ENCODE measurements at regions not wholly inside any gene's neighbourhood (a gene's known extent, or its start where the extent isn't known, plus 50 kb on each side); places are given as distances from the start of the nearest gene placed in this dataset.
A peak's percentile ranks its signal among the peaks of the same experiment; 100 is the strongest.
"Not testable (repeated sequence)": the region's sequence is repeated elsewhere in the genome, so short reads cannot be mapped to it uniquely, and the experiment has no call there.

GRCh38 chr4:8991449-8991848 lies 119.8 kb upstream of the HMX1 start:
- DNase-seq; H3K4me1 ChIP-seq (ENCODE audit: control insufficient read depth in 3 of 3, insufficient read depth in 2 of 3, low read depth in 1 of 3, low read length in 2 of 3); H3K27ac ChIP-seq (ENCODE audit: low read depth in 1 of 3, low read length in 2 of 3); H3K9me3 ChIP-seq (ENCODE audit: control insufficient read depth in 2 of 2, insufficient read depth in 1 of 2, low read depth in 1 of 2, low read length in 1 of 2); H3K4me3 ChIP-seq (ENCODE audit: low read depth in 1 of 3, low read length in 3 of 3); H3K27me3 ChIP-seq (ENCODE audit: control insufficient read depth in 3 of 3, insufficient read depth in 3 of 3, low read length in 3 of 3); H3K36me3 ChIP-seq (ENCODE audit: control insufficient read depth in 3 of 3, insufficient read depth in 2 of 3, low read depth in 1 of 3, low read length in 3 of 3); FAIRE-seq: not testable (repeated sequence)

- 88 to 92% (median 89%) methylated on average over 15 to 17 of the region's 18 CpGs for WGBS, 3 donors
- not testable (repeated sequence) for H3K4me1 ChIP-seq (ENCODE audit: control insufficient read depth in 3 of 3, insufficient read depth in 2 of 3, low read depth in 1 of 3, low read length in 2 of 3); DNase-seq; FAIRE-seq; H3K9me3 ChIP-seq (ENCODE audit: control insufficient read depth in 2 of 2, insufficient read depth in 1 of 2, low read depth in 1 of 2, low read length in 1 of 2); H3K27ac ChIP-seq (ENCODE audit: low read depth in 1 of 3, low read length in 2 of 3); H3K27me3 ChIP-seq (ENCODE audit: control insufficient read depth in 3 of 3, insufficient read depth in 3 of 3, low read length in 3 of 3); H3K4me3 ChIP-seq (ENCODE audit: low read depth in 1 of 3, low read length in 3 of 3); H3K36me3 ChIP-seq (ENCODE audit: control insufficient read depth in 3 of 3, insufficient read depth in 2 of 3, low read depth in 1 of 3, low read length in 3 of 3)
Measured at GRCh38 chr4:8990341-8990740, 118.7 kb upstream of the HMX1 start.

- not testable (repeated sequence) for H3K9me3 ChIP-seq (ENCODE audit: control insufficient read depth in 2 of 2, insufficient read depth in 1 of 2, low read depth in 1 of 2, low read length in 1 of 2); H3K36me3 ChIP-seq (ENCODE audit: control insufficient read depth in 3 of 3, insufficient read depth in 2 of 3, low read depth in 1 of 3, low read length in 3 of 3); H3K4me1 ChIP-seq (ENCODE audit: control insufficient read depth in 3 of 3, insufficient read depth in 2 of 3, low read depth in 1 of 3, low read length in 2 of 3); H3K27me3 ChIP-seq (ENCODE audit: control insufficient read depth in 3 of 3, insufficient read depth in 3 of 3, low read length in 3 of 3); DNase-seq; FAIRE-seq; H3K27ac ChIP-seq (ENCODE audit: low read depth in 1 of 3, low read length in 2 of 3); H3K4me3 ChIP-seq (ENCODE audit: low read depth in 1 of 3, low read length in 3 of 3)
- WGBS, 3 donors, result 91 to 93% (median 91%) methylated on average over 15 of the region's 15 CpGs
Measured at GRCh38 chr4:8985786-8986185, 114.1 kb upstream of the HMX1 start.

- H3K27me3 ChIP-seq (ENCODE audit: control insufficient read depth in 3 of 3, insufficient read depth in 3 of 3, low read length in 3 of 3); H3K36me3 ChIP-seq (ENCODE audit: control insufficient read depth in 3 of 3, insufficient read depth in 2 of 3, low read depth in 1 of 3, low read length in 3 of 3); H3K27ac ChIP-seq (ENCODE audit: low read depth in 1 of 3, low read length in 2 of 3); H3K4me1 ChIP-seq (ENCODE audit: control insufficient read depth in 3 of 3, insufficient read depth in 2 of 3, low read depth in 1 of 3, low read length in 2 of 3); H3K4me3 ChIP-seq (ENCODE audit: low read depth in 1 of 3, low read length in 3 of 3); H3K9me3 ChIP-seq (ENCODE audit: control insufficient read depth in 2 of 2, insufficient read depth in 1 of 2, low read depth in 1 of 2, low read length in 1 of 2); FAIRE-seq; DNase-seq: not testable (repeated sequence)
- WGBS, 3 donors, result 63 to 83% (median 65%) methylated on average over 11 of the region's 11 CpGs
Measured at GRCh38 chr4:8984641-8985040, 113.0 kb upstream of the HMX1 start.

- not testable (repeated sequence) for H3K27ac ChIP-seq (ENCODE audit: low read depth in 1 of 3, low read length in 2 of 3); H3K27me3 ChIP-seq (ENCODE audit: control insufficient read depth in 3 of 3, insufficient read depth in 3 of 3, low read length in 3 of 3); DNase-seq; H3K4me1 ChIP-seq (ENCODE audit: control insufficient read depth in 3 of 3, insufficient read depth in 2 of 3, low read depth in 1 of 3, low read length in 2 of 3); H3K4me3 ChIP-seq (ENCODE audit: low read depth in 1 of 3, low read length in 3 of 3); H3K36me3 ChIP-seq (ENCODE audit: control insufficient read depth in 3 of 3, insufficient read depth in 2 of 3, low read depth in 1 of 3, low read length in 3 of 3); H3K9me3 ChIP-seq (ENCODE audit: control insufficient read depth in 2 of 2, insufficient read depth in 1 of 2, low read depth in 1 of 2, low read length in 1 of 2); FAIRE-seq
- 87 to 89% (median 88%) methylated on average over 12 of the region's 12 CpGs for WGBS, 3 donors
Measured at GRCh38 chr4:8983921-8984320, 112.3 kb upstream of the HMX1 start.

- H3K9me3 ChIP-seq (ENCODE audit: control insufficient read depth in 2 of 2, insufficient read depth in 1 of 2, low read depth in 1 of 2, low read length in 1 of 2); H3K4me1 ChIP-seq (ENCODE audit: control insufficient read depth in 3 of 3, insufficient read depth in 2 of 3, low read depth in 1 of 3, low read length in 2 of 3); FAIRE-seq; DNase-seq; H3K27me3 ChIP-seq (ENCODE audit: control insufficient read depth in 3 of 3, insufficient read depth in 3 of 3, low read length in 3 of 3); H3K36me3 ChIP-seq (ENCODE audit: control insufficient read depth in 3 of 3, insufficient read depth in 2 of 3, low read depth in 1 of 3, low read length in 3 of 3); H3K4me3 ChIP-seq (ENCODE audit: low read depth in 1 of 3, low read length in 3 of 3); H3K27ac ChIP-seq (ENCODE audit: low read depth in 1 of 3, low read length in 2 of 3): not testable (repeated sequence)
- WGBS, 3 donors, result 46 to 74% (median 62%) methylated on average over 24 of the region's 24 CpGs
Measured at GRCh38 chr4:8976466-8977128, 105.0 kb upstream of the HMX1 start.

- H3K4me3 ChIP-seq (ENCODE audit: low read depth in 1 of 3, low read length in 3 of 3); H3K9me3 ChIP-seq (ENCODE audit: control insufficient read depth in 2 of 2, insufficient read depth in 1 of 2, low read depth in 1 of 2, low read length in 1 of 2); FAIRE-seq; H3K27me3 ChIP-seq (ENCODE audit: control insufficient read depth in 3 of 3, insufficient read depth in 3 of 3, low read length in 3 of 3); H3K36me3 ChIP-seq (ENCODE audit: control insufficient read depth in 3 of 3, insufficient read depth in 2 of 3, low read depth in 1 of 3, low read length in 3 of 3); H3K4me1 ChIP-seq (ENCODE audit: control insufficient read depth in 3 of 3, insufficient read depth in 2 of 3, low read depth in 1 of 3, low read length in 2 of 3); H3K27ac ChIP-seq (ENCODE audit: low read depth in 1 of 3, low read length in 2 of 3); DNase-seq: not testable (repeated sequence)
- WGBS, 3 donors, result 82 to 89% (median 88%) methylated on average over 7 of the region's 7 CpGs
Measured at GRCh38 chr4:8972635-8973034, 101.0 kb upstream of the HMX1 start.

- not testable (repeated sequence) for H3K4me3 ChIP-seq (ENCODE audit: low read depth in 1 of 3, low read length in 3 of 3); H3K4me1 ChIP-seq (ENCODE audit: control insufficient read depth in 3 of 3, insufficient read depth in 2 of 3, low read depth in 1 of 3, low read length in 2 of 3); H3K27me3 ChIP-seq (ENCODE audit: control insufficient read depth in 3 of 3, insufficient read depth in 3 of 3, low read length in 3 of 3); H3K27ac ChIP-seq (ENCODE audit: low read depth in 1 of 3, low read length in 2 of 3); H3K9me3 ChIP-seq (ENCODE audit: control insufficient read depth in 2 of 2, insufficient read depth in 1 of 2, low read depth in 1 of 2, low read length in 1 of 2); DNase-seq; FAIRE-seq; H3K36me3 ChIP-seq (ENCODE audit: control insufficient read depth in 3 of 3, insufficient read depth in 2 of 3, low read depth in 1 of 3, low read length in 3 of 3)
- WGBS, 3 donors, result 89 to 94% (median 89%) methylated on average over 15 of the region's 15 CpGs
Measured at GRCh38 chr4:8965896-8966295, 94.3 kb upstream of the HMX1 start.

DNA sequence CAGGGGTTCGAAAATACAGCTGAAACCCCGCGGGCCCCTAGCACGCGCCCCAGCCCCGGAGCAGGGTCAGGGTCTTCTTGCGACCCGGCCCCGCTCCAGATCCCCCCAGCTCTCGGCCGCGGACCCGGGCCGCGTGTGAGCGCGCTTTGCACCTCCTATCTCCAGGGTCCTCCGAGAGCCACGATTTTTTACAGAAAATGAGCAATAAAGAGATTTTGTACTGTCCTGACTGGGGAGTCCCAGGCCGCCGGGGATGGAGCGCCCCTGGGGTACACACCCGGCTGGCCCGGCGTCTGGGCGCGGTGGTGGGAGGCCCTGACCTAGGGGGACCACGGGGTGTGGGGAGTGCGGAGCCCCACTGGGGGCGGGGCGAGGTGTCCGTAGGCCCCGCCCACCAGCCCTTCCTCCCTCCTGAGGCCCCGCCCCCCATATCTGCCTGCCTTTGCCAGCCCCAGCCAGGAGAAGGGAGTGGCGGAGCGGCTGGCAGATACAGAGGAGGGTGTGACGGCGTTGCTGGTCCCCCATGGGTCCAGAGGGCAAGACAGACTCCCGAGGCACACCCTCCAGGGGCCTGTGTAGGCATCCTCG lies 92.7 kb upstream of the HMX1 start:
- peak overlapping the region in 1 of 3 donors; percentile 28 for H3K4me3 ChIP-seq (ENCODE audit: low read depth in 1 of 3, low read length in 3 of 3)
- not testable (repeated sequence) for H3K27me3 ChIP-seq (ENCODE audit: control insufficient read depth in 3 of 3, insufficient read depth in 3 of 3, low read length in 3 of 3); H3K27ac ChIP-seq (ENCODE audit: low read depth in 1 of 3, low read length in 2 of 3); H3K4me1 ChIP-seq (ENCODE audit: control insufficient read depth in 3 of 3, insufficient read depth in 2 of 3, low read depth in 1 of 3, low read length in 2 of 3); H3K9me3 ChIP-seq (ENCODE audit: control insufficient read depth in 2 of 2, insufficient read depth in 1 of 2, low read depth in 1 of 2, low read length in 1 of 2); FAIRE-seq; H3K36me3 ChIP-seq (ENCODE audit: control insufficient read depth in 3 of 3, insufficient read depth in 2 of 3, low read depth in 1 of 3, low read length in 3 of 3)
- 3 to 10% (median 5%) methylated on average over 31 to 38 of the region's 40 CpGs for WGBS, 3 donors
- peak; percentile 30 to 74 for DNase-seq

Measured in small intestine (tissue), 7 donors.